Chondrocyte (in vitro differentiated cells): ENCODE measurements at regions not wholly inside any gene's neighbourhood (a gene's known extent, or its start where the extent isn't known, plus 50 kb on each side); places are given as distances from the start of the nearest gene placed in this dataset.

Experiments
- DNase-seq: peaks from one replicate; pipeline ENCODE4 v3.0.0; 2021; ENCODE audit warnings: mixed read lengths, low spot score
- H3K27ac Mint-ChIP-seq: one replicate; pipeline ENCODE4 v1.8.0; 2021; ENCODE audit warnings: mild to moderate bottlenecking, moderate library complexity, mixed read lengths; ENCODE audit not compliant: unreplicated experiment
- H3K27me3 Mint-ChIP-seq: 2 replicates; pipeline ENCODE4 v1.8.0; 2021; ENCODE audit warnings: low read depth, mixed read lengths
- H3K36me3 Mint-ChIP-seq: 2 replicates; pipeline ENCODE4 v1.8.0; 2021; ENCODE audit warnings: low read depth, mixed read lengths
- H3K4me1 Mint-ChIP-seq: 2 replicates; pipeline ENCODE4 v1.8.0; 2021; ENCODE audit warnings: low read depth, mild to moderate bottlenecking, mixed read lengths
- H3K4me3 Mint-ChIP-seq: one replicate; pipeline ENCODE4 v1.8.0; 2021; ENCODE audit warnings: mild to moderate bottlenecking, moderate library complexity, mixed read lengths; ENCODE audit not compliant: unreplicated experiment
- H3K9me3 Mint-ChIP-seq: 2 replicates; pipeline ENCODE4 v1.8.0; 2021; ENCODE audit warnings: low read depth, mixed read lengths
- TF ChIP-seq, protein P1 (sequence below): fragments of 200-600 bp; sonication (generic); IDR thresholded peaks from 2 replicates; pipeline ENCODE4 v1.5.0; 2021; ENCODE audit warnings: antibody characterized with exemption, mild to moderate bottlenecking, moderate library complexity

DNA sequence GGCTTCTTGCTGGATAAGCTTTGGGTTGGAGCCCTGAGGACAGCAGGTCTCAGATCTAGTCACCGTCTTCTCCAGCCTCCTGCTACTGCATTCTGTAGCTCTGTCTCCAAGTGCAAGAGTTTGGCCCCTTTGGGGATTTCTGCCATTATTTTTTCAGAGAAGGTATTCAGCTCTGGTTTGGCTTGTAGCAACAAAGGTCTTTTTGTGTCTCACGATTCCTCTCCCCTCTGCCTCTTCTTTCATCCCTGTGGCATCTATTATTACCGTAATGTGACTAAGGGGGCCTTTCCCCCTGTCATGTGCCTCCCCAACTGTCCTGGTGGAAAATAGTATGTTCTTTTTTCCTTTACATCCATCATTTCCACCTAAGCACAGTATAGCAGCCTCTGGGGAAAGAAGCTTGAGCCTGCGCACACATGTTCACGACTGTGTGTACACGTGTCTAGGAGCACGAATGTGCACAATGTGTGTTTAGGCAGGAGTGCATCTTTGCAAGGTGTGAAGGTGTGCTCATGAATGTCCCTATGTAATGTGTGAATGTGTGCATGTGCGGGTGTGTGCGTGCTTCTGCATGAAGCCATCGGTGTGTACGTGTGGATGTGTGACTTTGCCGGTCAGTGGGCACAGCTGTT is 273.9 kb downstream of the ZNF536 start:
- H3K27ac Mint-ChIP-seq, result no peak overlapping the region
- no peaks in the 10 kb centered on the region for H3K4me1 Mint-ChIP-seq
- H3K27me3 Mint-ChIP-seq, result peaks cover 40% of the 10 kb centered on the region

DNA sequence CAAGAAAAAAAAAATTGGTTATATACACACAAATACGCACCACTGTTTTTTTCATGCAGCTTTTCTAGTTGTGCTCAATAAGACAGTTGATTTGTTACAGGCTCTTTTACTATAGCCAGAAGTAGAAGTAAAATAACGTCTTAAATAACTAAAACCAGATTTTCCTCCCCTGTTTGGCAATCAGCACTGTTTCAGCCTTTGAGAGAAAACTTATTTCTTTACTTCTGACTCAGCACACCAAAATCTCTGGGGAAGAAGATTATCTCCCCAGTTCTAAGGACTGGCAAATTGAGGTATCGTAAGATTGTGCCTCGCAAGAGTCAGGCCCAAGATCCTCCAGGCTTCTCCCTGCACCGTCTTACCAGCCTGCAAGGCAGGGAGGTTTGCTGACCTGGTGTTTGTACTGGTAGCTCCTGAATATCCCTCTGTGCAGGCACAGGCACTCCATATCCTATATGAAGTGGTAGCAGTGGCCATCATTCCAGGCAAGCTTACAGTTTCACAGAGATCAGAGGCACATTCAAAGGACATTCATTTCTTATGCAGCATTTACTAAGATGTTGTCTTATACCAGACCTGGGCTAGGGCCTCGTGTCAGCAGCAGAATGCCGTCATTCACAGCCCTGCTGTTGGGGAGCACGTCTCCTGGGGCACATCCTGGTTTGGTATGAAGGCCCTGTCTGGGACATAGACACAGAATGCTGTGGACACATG is 268.2 kb downstream of the ZNF536 start:
- Mint-ChIP-seq H3K9me3 (peaks cover 21% of the 10 kb centered on the region), H3K27ac (no peak overlapping the region), H3K4me1 (no peaks in the 10 kb centered on the region), H3K4me3 (no peak overlapping the region), H3K36me3 (no peaks in the 10 kb centered on the region), H3K27me3 (peaks cover 2% of the 10 kb centered on the region)
- no peak for DNase-seq
- TF ChIP-seq, protein P1, sequence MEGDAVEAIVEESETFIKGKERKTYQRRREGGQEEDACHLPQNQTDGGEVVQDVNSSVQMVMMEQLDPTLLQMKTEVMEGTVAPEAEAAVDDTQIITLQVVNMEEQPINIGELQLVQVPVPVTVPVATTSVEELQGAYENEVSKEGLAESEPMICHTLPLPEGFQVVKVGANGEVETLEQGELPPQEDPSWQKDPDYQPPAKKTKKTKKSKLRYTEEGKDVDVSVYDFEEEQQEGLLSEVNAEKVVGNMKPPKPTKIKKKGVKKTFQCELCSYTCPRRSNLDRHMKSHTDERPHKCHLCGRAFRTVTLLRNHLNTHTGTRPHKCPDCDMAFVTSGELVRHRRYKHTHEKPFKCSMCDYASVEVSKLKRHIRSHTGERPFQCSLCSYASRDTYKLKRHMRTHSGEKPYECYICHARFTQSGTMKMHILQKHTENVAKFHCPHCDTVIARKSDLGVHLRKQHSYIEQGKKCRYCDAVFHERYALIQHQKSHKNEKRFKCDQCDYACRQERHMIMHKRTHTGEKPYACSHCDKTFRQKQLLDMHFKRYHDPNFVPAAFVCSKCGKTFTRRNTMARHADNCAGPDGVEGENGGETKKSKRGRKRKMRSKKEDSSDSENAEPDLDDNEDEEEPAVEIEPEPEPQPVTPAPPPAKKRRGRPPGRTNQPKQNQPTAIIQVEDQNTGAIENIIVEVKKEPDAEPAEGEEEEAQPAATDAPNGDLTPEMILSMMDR, result no peak

More for the DNA sequence above, 273.9 kb downstream of the ZNF536 start:
- H3K36me3 Mint-ChIP-seq, result no peaks in the 10 kb centered on the region
- no peak for DNase-seq
- TF ChIP-seq, protein P1, result no peak
- H3K9me3 Mint-ChIP-seq, result no peaks in the 10 kb centered on the region
- no peak overlapping the region for H3K4me3 Mint-ChIP-seq

DNA sequence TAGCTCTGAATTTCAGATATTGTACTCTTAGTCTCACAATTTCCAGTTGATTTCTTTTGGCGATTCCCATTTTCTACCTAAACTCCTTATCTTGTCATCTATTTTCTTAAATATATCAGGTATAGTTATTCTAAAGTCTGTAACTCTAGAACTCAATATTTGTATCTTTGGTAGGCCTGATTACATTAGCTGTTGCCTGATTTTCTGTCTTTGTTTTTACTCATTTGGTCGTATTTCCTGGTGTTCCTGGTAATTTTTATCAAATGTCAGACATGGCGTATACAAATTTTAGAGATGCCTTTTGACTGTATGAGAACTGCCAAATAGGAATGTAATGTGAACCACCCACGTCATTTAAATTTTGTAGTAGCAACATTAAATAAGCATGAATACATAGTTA is 266.7 kb downstream of the ZNF536 start:
- Mint-ChIP-seq H3K4me3 (no peak overlapping the region), H3K27me3 (peaks cover 2% of the 10 kb centered on the region), H3K4me1 (no peaks in the 10 kb centered on the region), H3K27ac (no peak overlapping the region), H3K9me3 (peaks cover 26% of the 10 kb centered on the region), H3K36me3 (no peaks in the 10 kb centered on the region)
- TF ChIP-seq, protein P1, result no peak
- DNase-seq, result no peak

DNA sequence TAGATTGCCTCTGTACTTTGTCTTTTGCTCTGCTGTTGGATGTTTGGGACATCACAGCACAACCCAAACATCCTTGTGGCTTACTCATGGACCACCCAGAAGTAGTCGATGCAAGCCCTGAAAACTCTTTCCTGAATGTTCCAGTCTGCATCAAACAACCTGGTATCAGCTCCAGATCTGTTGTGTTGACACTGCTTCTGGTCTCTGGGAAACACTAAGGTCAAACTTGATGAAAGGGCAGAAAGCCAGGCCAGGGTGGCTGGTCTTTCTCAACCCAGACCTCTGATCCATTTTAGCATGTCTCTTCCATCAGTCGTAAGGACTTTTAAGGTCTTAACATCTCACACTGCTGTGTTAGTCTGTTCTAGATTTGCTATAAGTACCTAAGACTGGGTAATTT is 265.7 kb downstream of the ZNF536 start:
- Mint-ChIP-seq H3K4me1 (no peaks in the 10 kb centered on the region), H3K9me3 (peaks cover 26% of the 10 kb centered on the region), H3K27ac (no peak overlapping the region), H3K27me3 (peaks cover 2% of the 10 kb centered on the region), H3K4me3 (no peak overlapping the region), H3K36me3 (no peaks in the 10 kb centered on the region)
- TF ChIP-seq, protein P1, result no peak
- DNase-seq, result no peak

DNA sequence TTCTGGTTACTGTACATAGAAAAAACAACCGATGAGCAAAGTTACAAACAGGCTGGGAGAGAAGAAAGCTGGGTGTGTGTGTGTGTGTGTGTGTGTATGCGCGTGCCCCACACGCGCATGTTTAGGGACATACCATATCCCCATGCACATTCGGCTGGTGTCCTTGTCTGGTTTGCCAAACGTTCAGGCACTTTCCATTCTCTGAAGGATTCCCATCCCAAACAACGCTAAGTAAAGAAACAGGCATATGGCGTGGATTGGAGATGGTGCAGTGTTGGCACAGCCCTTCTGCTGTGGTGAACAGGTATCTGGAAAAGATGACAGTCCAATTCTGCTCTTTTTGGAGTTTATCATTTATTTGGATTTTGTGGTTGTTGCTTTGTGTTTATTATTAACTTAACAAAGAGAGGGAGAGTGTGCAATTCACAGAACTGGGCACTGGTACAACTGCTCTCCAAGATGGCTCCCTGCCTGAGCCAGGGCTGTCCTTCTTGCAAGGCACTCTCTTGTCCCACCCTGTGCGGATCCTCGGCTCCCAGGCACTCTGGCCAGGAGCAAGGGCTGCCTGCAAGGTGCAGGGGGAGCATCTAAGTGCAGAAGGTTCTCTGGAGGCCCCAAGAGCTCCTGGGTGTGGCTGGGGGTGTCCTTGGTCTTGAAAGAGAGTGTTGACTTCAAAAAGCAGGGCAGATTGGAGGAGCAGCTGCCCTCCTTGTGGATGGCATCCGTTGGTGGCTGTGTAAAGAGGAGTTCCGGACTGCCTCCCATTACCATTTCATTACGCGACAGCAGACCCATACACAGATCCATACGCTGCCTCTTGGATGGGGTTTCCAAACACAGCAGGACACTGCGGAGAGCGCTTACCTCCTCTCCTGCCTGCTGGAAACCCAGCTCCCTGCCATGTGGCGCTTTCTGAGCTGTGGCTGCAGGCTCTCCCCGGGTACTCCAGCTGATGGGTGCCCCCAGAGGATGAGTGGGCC is 263.1 kb downstream of the ZNF536 start:
- no peaks in the 10 kb centered on the region for H3K27me3 Mint-ChIP-seq
- TF ChIP-seq, protein P1, result no peak
- no peak overlapping the region for H3K27ac Mint-ChIP-seq
- H3K9me3 Mint-ChIP-seq, result peaks cover 26% of the 10 kb centered on the region
- no peaks in the 10 kb centered on the region for H3K36me3 Mint-ChIP-seq
- H3K4me1 Mint-ChIP-seq, result no peaks in the 10 kb centered on the region
- H3K4me3 Mint-ChIP-seq, result no peak overlapping the region
- no peak for DNase-seq
